ENCODE measurements at regions not wholly inside any gene's neighbourhood (a gene's known extent, or its start where the extent isn't known, plus 50 kb on each side); places are given as distances from the start of the nearest gene placed in this dataset.
"Not testable (repeated sequence)": the region's sequence is repeated elsewhere in the genome, so short reads cannot be mapped to it uniquely, and the experiment has no call there.

DNA sequence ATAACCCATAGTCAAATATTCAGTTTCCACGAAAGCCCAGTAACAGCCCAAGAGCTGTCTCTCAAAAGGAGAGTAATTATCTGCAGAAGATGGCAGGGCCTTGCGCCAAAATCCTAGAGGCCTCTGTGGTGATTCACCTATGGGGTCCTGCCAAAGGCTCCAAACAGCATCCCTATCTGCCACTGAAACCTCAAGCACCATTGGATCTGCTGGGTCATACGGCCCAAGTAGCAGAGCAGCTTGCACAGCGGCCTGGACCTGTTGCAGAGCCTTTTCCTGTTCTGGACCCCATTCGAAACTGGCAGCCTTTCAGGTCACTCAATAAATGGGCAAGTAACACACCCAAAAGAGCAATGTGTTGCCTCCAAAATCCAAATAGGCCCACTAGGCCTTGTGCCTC, 183.2 kb upstream of the IPO5 start:
- not testable (repeated sequence) for TF ChIP-seq CTCF, POLR2A (IDR thresholded peaks at IDR 0.05)
